ENCODE measurements at regions not wholly inside any gene's neighbourhood (a gene's known extent, or its start where the extent isn't known, plus 50 kb on each side); places are given as distances from the start of the nearest gene placed in this dataset.

DNA sequence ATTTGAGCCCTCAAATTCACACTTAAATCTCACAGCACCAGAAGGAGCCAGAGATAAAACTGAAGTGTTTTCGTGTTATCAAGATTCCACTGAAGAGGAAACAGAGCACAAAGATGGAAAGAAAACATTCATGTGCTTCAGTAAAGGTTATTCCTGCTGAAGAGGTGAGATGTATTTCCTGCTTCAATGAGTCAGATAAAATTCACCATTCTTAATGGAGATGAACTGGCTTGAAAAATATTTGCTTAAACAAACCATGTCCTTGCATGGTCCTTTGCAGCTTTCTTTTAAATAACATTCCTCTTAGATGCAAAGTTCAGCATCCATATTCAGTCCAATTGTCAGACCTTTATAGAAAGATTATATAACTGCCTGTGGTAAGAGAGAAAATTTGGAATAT lies 294.2 kb downstream of the IPMK start:
- TF ChIP-seq POLR2A (IDR thresholded peaks at IDR 0.05) = no peak
- TF ChIP-seq, protein P1, sequence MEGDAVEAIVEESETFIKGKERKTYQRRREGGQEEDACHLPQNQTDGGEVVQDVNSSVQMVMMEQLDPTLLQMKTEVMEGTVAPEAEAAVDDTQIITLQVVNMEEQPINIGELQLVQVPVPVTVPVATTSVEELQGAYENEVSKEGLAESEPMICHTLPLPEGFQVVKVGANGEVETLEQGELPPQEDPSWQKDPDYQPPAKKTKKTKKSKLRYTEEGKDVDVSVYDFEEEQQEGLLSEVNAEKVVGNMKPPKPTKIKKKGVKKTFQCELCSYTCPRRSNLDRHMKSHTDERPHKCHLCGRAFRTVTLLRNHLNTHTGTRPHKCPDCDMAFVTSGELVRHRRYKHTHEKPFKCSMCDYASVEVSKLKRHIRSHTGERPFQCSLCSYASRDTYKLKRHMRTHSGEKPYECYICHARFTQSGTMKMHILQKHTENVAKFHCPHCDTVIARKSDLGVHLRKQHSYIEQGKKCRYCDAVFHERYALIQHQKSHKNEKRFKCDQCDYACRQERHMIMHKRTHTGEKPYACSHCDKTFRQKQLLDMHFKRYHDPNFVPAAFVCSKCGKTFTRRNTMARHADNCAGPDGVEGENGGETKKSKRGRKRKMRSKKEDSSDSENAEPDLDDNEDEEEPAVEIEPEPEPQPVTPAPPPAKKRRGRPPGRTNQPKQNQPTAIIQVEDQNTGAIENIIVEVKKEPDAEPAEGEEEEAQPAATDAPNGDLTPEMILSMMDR (IDR thresholded peaks at IDR 0.05) = no peak
- TF ChIP-seq POLR2AphosphoS5 (IDR thresholded peaks at IDR 0.05) = no peak
- no peak for TF ChIP-seq EP300 (IDR thresholded peaks at IDR 0.05)

Data from sigmoid colon (tissue), 4 donors.